ENCODE measurements at regions not wholly inside any gene's neighbourhood (a gene's known extent, or its start where the extent isn't known, plus 50 kb on each side); places are given as distances from the start of the nearest gene placed in this dataset.

DNA sequence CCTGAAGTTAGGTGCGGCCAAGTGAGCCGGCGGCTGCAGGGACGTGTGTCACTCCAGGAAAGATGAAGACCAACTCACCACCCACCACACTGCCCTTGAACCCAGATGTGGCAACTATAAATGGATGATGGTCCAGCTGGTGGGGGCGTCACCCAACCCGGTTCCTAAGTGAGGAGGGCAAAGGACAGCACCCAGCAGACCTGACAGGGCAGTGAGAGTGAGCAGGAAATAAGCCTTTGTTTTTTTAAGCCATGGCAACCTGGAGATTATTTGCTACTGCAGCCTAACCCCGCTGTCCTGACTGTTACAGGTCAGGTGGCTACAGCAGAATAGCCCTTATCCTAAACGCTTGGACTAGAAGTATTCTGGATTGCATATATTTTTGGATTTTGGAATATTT, 228.9 kb downstream of the CTTN start:
- H3K27me3 ChIP-seq (ENCODE audit: insufficient read depth, low read length, poor library complexity): no peaks in the 10 kb centered on the region
- H3K4me3 ChIP-seq (ENCODE audit: low read depth in 1 of 2, low read length in 2 of 2): no peak overlapping the region
- DNase-seq (no peak), ATAC-seq (ENCODE audit: insufficient read depth, low read depth) (no peak)
- H3K36me3 ChIP-seq (ENCODE audit: insufficient read depth, low read length): no peaks in the 10 kb centered on the region
- no peak overlapping the region for H2AFZ ChIP-seq (ENCODE audit: low read depth, low read length)
- TF ChIP-seq, protein P1, sequence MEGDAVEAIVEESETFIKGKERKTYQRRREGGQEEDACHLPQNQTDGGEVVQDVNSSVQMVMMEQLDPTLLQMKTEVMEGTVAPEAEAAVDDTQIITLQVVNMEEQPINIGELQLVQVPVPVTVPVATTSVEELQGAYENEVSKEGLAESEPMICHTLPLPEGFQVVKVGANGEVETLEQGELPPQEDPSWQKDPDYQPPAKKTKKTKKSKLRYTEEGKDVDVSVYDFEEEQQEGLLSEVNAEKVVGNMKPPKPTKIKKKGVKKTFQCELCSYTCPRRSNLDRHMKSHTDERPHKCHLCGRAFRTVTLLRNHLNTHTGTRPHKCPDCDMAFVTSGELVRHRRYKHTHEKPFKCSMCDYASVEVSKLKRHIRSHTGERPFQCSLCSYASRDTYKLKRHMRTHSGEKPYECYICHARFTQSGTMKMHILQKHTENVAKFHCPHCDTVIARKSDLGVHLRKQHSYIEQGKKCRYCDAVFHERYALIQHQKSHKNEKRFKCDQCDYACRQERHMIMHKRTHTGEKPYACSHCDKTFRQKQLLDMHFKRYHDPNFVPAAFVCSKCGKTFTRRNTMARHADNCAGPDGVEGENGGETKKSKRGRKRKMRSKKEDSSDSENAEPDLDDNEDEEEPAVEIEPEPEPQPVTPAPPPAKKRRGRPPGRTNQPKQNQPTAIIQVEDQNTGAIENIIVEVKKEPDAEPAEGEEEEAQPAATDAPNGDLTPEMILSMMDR (IDR thresholded peaks at IDR 0.05; ENCODE audit: borderline replicate concordance, extremely low read depth, low read length, poor library complexity, severe bottlenecking): no peak
- no peak for TF ChIP-seq EZH2 (IDR thresholded peaks at IDR 0.05; ENCODE audit: borderline replicate concordance, low read depth, low read length, severe bottlenecking)
- H3K9ac ChIP-seq (ENCODE audit: low read depth, low read length): no peak overlapping the region
- no peak overlapping the region for H3K4me2 ChIP-seq (ENCODE audit: insufficient read depth, low read length)
- H3K4me1 ChIP-seq (ENCODE audit: insufficient read depth, low read length): no peaks in the 10 kb centered on the region
- no peak overlapping the region for H3K27ac ChIP-seq (ENCODE audit: low read length)
- H3K79me2 ChIP-seq (ENCODE audit: insufficient read depth, low read length): no peaks in the 10 kb centered on the region
- H3K9me3 ChIP-seq (ENCODE audit: insufficient read depth, low read length, severe bottlenecking): no peaks in the 10 kb centered on the region
- peaks cover 5% of the 10 kb centered on the region; the same call in 1 of the 2 replicates for H4K20me1 ChIP-seq (ENCODE audit: insufficient read depth, low read length)

DNA sequence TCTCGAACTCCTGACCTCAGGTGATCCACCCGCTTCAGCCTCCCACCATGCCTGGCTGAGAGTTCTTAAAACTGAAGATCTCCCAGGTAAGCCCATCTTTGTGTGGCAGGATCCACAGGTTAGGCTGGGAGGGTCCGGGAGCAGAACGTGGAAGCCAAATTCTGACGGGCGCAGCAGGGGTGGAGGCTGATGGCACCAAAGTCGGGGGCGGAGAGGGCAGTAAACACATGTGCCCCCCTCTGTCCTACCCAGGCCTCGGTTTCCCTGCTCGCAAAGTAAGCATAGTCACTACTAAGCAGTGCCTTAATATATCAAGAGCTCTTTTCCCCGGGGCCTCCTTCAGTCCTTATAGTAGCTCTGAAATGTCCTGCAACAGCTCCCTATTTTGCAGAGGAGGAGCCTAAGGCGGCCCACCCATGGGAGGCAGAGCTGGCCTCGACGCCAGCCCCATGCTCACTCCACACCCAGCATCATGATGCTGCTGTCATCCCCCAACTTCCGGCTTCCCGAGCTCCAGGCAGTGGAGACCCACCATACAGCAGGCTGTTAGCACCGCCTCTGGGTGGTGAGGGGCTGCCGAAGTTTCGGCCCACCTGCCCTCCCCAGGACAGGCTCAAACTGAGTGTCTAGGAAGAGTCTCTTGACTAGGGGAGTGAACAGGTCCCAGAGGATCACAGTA, 230.0 kb downstream of the CTTN start:
- Histone ChIP-seq H3K4me1 (ENCODE audit: insufficient read depth, low read length) (no peaks in the 10 kb centered on the region), H2AFZ (ENCODE audit: low read depth, low read length) (no peak overlapping the region), H3K36me3 (ENCODE audit: insufficient read depth, low read length) (no peaks in the 10 kb centered on the region), H3K4me2 (ENCODE audit: insufficient read depth, low read length) (no peak overlapping the region), H3K9me3 (ENCODE audit: insufficient read depth, low read length, severe bottlenecking) (no peaks in the 10 kb centered on the region), H3K27me3 (ENCODE audit: insufficient read depth, low read length, poor library complexity) (no peaks in the 10 kb centered on the region), H3K79me2 (ENCODE audit: insufficient read depth, low read length) (no peaks in the 10 kb centered on the region), H3K4me3 (ENCODE audit: low read depth in 1 of 2, low read length in 2 of 2) (no peak overlapping the region), H3K9ac (ENCODE audit: low read depth, low read length) (no peak overlapping the region), H4K20me1 (ENCODE audit: insufficient read depth, low read length) (peaks cover 5% of the 10 kb centered on the region; the same call in 1 of the 2 replicates), H3K27ac (ENCODE audit: low read length) (no peak overlapping the region)
- no peak for DNase-seq
- TF ChIP-seq EZH2 (IDR thresholded peaks at IDR 0.05; ENCODE audit: borderline replicate concordance, low read depth, low read length, severe bottlenecking): no peak
- TF ChIP-seq, protein P1 (IDR thresholded peaks at IDR 0.05; ENCODE audit: borderline replicate concordance, extremely low read depth, low read length, poor library complexity, severe bottlenecking): no peak
- ATAC-seq (ENCODE audit: insufficient read depth, low read depth): no peak

DNA sequence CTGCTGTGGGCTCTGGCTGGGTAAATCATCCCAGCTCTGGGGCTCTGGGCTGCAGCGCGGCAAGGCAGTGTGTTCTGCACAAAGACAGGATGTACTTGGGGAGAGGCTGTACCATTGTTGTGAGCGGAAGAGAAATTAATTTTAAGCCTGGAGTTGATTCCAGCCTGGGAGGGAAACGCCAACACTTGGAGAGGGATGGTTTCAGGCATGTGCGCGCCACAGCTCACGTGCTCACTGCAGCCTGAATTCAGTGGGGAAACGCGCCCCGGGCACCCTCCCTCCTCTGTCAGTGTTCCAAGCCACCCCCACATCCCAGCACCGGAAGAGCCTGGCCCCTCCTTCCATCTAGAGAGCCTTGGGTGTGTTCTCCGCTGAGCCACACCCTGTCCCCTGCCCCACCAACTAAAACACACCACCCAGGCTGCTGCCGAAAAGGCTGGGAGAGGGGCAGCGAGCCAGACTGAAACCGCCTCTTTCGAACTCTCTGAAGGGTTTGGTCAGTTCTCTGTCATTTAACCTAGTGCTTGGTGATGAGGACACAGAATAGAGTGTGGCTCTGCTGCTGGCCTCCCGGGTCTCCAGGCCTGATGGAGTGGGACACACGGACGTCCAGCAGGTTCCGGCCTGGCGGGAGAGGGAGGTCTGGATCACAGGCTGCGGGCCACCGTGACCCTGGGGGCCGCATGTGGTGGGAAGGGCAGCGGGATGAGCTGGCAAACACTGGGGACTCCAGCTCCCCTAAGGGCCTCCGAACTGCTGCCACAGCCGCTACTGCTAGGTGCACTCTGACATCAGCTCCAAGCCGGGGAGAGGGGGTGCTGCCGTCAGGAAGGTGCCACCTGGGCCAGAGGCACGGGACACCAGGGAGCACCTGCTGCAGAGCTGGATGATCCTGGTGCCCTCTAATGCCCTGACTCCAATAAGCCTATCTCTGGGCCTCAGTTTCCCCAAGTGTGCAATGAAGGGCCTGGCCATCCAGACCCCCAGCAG, 230.8 kb downstream of the CTTN start:
- no peaks in the 10 kb centered on the region for H3K9me3 ChIP-seq (ENCODE audit: insufficient read depth, low read length, severe bottlenecking)
- no peak overlapping the region for H2AFZ ChIP-seq (ENCODE audit: low read depth, low read length)
- H3K27ac ChIP-seq (ENCODE audit: low read length): no peak overlapping the region
- ATAC-seq (ENCODE audit: insufficient read depth, low read depth) (no peak), DNase-seq (no peak)
- H4K20me1 ChIP-seq (ENCODE audit: insufficient read depth, low read length): peaks cover 5% of the 10 kb centered on the region; the same call in 1 of the 2 replicates
- H3K79me2 ChIP-seq (ENCODE audit: insufficient read depth, low read length): no peaks in the 10 kb centered on the region
- H3K36me3 ChIP-seq (ENCODE audit: insufficient read depth, low read length): no peaks in the 10 kb centered on the region
- no peak overlapping the region for H3K4me3 ChIP-seq (ENCODE audit: low read depth in 1 of 2, low read length in 2 of 2)
- H3K4me2 ChIP-seq (ENCODE audit: insufficient read depth, low read length): no peak overlapping the region
- TF ChIP-seq, protein P1 (IDR thresholded peaks at IDR 0.05; ENCODE audit: borderline replicate concordance, extremely low read depth, low read length, poor library complexity, severe bottlenecking): no peak
- TF ChIP-seq EZH2 (IDR thresholded peaks at IDR 0.05; ENCODE audit: borderline replicate concordance, low read depth, low read length, severe bottlenecking): no peak
- no peaks in the 10 kb centered on the region for H3K27me3 ChIP-seq (ENCODE audit: insufficient read depth, low read length, poor library complexity)
- H3K4me1 ChIP-seq (ENCODE audit: insufficient read depth, low read length): no peaks in the 10 kb centered on the region
- no peak overlapping the region for H3K9ac ChIP-seq (ENCODE audit: low read depth, low read length)
